WTC11 (cell line): ENCODE measurements at regions not wholly inside any gene's neighbourhood (a gene's known extent, or its start where the extent isn't known, plus 50 kb on each side); places are given as distances from the start of the nearest gene placed in this dataset.

Source experiments
- ETV6 ChIP-seq: sonication (generic); formaldehyde crosslinking; IDR thresholded peaks from 2 replicates; pipeline ENCODE4 v1.8.1; 2022; ENCODE audit warnings: mild to moderate bottlenecking, missing genetic modification reagents
- NFE2L1 ChIP-seq: sonication (generic); formaldehyde crosslinking; IDR thresholded peaks from 2 replicates; pipeline ENCODE4 v1.8.1; 2023; ENCODE audit warnings: missing genetic modification reagents
- PRRX2 ChIP-seq: fragments of 250-450 bp; sonication (Bioruptor Pico); IDR thresholded peaks from 2 replicates; pipeline ENCODE4 v1.8.0; 2021; ENCODE audit warnings: mild to moderate bottlenecking
- TEAD4 ChIP-seq: sonication (generic); formaldehyde crosslinking; IDR thresholded peaks from 2 replicates; pipeline ENCODE4 v1.8.0; 2022; ENCODE audit warnings: mild to moderate bottlenecking, missing genetic modification reagents
- ZNF232 ChIP-seq: sonication (generic); formaldehyde crosslinking; IDR thresholded peaks from 2 replicates; pipeline ENCODE4 v1.8.0; 2022; ENCODE audit warnings: mild to moderate bottlenecking, missing genetic modification reagents
- TF ChIP-seq, protein P1 (sequence below): fragments of 200-600 bp; IDR thresholded peaks from 2 replicates; pipeline ENCODE4 v1.8.0; 2022; ENCODE audit warnings: antibody characterized with exemption
- TF ChIP-seq, protein P2 (sequence below): sonication (generic); formaldehyde crosslinking; IDR thresholded peaks from 2 replicates; pipeline ENCODE4 v1.8.0; 2022; ENCODE audit warnings: missing genetic modification reagents
- TF ChIP-seq, protein P3 (sequence below): sonication (generic); formaldehyde crosslinking; IDR thresholded peaks from 2 replicates; pipeline ENCODE4 v1.8.0; 2022; ENCODE audit warnings: mild to moderate bottlenecking, missing genetic modification reagents

DNA sequence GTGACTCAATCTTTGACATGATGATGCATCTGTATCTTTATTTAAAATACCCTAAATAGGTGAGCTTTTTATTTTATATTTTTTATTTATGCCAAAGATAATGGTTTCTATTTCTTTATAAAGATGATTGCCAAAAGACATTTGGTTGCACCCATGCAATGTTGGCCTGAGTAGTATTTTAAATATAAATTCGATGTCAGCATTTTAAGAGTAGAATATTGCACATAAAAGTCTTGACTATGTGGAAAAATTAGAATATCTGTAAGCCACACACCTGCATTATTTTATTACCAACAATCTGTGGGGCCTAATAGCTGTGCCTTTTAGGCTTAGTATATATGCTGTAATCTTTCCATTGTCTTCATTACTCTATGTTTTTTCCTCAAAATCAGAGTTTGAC lies 91.4 kb downstream of the CPXCR1 start:
- TF ChIP-seq, protein P1, sequence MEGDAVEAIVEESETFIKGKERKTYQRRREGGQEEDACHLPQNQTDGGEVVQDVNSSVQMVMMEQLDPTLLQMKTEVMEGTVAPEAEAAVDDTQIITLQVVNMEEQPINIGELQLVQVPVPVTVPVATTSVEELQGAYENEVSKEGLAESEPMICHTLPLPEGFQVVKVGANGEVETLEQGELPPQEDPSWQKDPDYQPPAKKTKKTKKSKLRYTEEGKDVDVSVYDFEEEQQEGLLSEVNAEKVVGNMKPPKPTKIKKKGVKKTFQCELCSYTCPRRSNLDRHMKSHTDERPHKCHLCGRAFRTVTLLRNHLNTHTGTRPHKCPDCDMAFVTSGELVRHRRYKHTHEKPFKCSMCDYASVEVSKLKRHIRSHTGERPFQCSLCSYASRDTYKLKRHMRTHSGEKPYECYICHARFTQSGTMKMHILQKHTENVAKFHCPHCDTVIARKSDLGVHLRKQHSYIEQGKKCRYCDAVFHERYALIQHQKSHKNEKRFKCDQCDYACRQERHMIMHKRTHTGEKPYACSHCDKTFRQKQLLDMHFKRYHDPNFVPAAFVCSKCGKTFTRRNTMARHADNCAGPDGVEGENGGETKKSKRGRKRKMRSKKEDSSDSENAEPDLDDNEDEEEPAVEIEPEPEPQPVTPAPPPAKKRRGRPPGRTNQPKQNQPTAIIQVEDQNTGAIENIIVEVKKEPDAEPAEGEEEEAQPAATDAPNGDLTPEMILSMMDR, result no peak
- TF ChIP-seq ZNF232 (CRISPR knock-in tag) (no peak), NFE2L1 (no peak), ETV6 (no peak), PRRX2 (CRISPR knock-in tag) (no peak), TEAD4 (CRISPR knock-in tag) (no peak)
- TF ChIP-seq, protein P2, sequence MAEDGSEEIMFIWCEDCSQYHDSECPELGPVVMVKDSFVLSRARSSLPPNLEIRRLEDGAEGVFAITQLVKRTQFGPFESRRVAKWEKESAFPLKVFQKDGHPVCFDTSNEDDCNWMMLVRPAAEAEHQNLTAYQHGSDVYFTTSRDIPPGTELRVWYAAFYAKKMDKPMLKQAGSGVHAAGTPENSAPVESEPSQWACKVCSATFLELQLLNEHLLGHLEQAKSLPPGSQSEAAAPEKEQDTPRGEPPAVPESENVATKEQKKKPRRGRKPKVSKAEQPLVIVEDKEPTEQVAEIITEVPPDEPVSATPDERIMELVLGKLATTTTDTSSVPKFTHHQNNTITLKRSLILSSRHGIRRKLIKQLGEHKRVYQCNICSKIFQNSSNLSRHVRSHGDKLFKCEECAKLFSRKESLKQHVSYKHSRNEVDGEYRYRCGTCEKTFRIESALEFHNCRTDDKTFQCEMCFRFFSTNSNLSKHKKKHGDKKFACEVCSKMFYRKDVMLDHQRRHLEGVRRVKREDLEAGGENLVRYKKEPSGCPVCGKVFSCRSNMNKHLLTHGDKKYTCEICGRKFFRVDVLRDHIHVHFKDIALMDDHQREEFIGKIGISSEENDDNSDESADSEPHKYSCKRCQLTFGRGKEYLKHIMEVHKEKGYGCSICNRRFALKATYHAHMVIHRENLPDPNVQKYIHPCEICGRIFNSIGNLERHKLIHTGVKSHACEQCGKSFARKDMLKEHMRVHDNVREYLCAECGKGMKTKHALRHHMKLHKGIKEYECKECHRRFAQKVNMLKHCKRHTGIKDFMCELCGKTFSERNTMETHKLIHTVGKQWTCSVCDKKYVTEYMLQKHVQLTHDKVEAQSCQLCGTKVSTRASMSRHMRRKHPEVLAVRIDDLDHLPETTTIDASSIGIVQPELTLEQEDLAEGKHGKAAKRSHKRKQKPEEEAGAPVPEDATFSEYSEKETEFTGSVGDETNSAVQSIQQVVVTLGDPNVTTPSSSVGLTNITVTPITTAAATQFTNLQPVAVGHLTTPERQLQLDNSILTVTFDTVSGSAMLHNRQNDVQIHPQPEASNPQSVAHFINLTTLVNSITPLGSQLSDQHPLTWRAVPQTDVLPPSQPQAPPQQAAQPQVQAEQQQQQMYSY, result no peak
- TF ChIP-seq, protein P3, sequence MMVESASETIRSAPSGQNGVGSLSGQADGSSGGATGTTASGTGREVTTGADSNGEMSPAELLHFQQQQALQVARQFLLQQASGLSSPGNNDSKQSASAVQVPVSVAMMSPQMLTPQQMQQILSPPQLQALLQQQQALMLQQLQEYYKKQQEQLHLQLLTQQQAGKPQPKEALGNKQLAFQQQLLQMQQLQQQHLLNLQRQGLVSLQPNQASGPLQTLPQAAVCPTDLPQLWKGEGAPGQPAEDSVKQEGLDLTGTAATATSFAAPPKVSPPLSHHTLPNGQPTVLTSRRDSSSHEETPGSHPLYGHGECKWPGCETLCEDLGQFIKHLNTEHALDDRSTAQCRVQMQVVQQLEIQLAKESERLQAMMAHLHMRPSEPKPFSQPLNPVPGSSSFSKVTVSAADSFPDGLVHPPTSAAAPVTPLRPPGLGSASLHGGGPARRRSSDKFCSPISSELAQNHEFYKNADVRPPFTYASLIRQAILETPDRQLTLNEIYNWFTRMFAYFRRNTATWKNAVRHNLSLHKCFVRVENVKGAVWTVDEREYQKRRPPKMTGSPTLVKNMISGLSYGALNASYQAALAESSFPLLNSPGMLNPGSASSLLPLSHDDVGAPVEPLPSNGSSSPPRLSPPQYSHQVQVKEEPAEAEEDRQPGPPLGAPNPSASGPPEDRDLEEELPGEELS (CRISPR knock-in tag), result no peak
